Epithelial cell of prostate (primary cell): ENCODE measurements at regions not wholly inside any gene's neighbourhood (a gene's known extent, or its start where the extent isn't known, plus 50 kb on each side); places are given as distances from the start of the nearest gene placed in this dataset.

Source experiments
- DNase-seq: peaks from one replicate; pipeline ENCODE4 v3.0.0-alpha.2; 2011; ENCODE audit warnings: low read depth, low spot score
- H3K27ac ChIP-seq: fragments of 450-650 bp; 2 replicates; pipeline ENCODE4 v1.5.1; 2017; ENCODE audit warnings: mild to moderate bottlenecking

- no peak for DNase-seq
- peak overlapping the region; percentile 62 for H3K27ac ChIP-seq
Measured at GRCh38 chr20:50309764-50310672, 119.4 kb downstream of the CEBPB start.

GRCh38 chr20:50310673-50311051 lies 120.0 kb downstream of the CEBPB start:
- DNase-seq, result no peak
- H3K27ac ChIP-seq, result no peak overlapping the region

GRCh38 chr20:50311308-50312001 lies 120.8 kb downstream of the CEBPB start:
- DNase-seq, result no peak

GRCh38 chr20:50312002-50312681 lies 121.5 kb downstream of the CEBPB start:
- no peak for DNase-seq
- peak overlapping the region; percentile 41 for H3K27ac ChIP-seq

More at GRCh38 chr20:50311308-50312001, 120.8 kb downstream of the CEBPB start:
- H3K27ac ChIP-seq, result no peak overlapping the region

DNA sequence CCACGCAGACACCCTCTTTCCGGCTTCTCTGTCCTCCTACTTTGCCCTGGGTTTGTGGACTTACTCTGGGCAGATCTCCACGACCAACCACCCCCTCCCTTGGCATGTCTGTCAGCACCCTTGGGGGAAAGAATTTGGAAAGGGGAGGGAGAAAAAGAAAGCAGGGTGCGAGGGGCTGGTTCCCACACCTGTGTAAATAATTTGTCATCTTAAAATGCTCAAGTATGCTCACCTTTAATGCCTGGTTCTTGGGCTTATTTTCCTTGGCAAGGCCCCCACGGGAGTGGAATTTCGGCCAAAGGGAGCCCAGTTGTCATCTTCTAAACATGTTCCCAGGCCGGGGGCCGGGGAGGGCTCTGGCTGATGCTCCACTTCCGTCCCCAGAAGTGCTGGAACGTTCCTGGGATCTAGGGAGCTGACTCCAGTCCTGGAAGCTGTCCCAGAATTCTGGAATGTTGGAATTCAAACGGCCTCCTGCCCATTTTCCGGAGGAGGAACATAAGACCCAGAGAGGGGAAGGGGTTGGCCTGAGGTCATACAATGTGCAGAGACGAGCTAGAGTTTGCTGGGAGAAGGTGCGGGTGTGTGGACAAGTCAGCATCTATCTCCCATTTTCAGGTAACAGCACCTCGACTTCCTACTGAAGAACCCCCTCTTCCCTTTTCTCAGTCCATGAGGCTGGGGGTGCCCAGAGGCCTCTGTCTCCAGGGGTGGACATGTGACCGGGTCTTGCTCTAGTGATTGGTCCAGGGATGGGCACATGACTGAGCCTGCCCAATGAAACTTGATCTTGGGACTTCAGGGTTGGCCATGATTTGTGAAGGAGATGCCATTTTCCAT lies 122.3 kb downstream of the CEBPB start:
- peak overlapping the region; percentile 41 for H3K27ac ChIP-seq
- DNase-seq, result no peak

DNA sequence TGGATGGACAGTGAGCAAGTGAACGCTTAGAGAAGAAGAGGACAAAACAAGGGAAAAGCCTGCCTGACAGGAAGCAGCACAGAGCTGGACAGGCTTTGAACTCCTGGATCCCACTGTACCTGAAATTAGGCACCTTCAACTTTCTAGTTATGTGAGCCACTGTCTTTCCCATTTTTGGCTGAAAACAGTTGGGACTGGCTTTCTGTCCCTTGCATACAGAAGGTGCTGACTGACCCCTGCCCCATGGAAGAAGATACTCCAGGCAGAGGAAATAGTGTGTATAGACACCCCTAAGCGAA lies 122.8 kb downstream of the CEBPB start:
- H3K27ac ChIP-seq, result no peak overlapping the region
- DNase-seq, result no peak

GRCh38 chr20:50313827-50314677 lies 123.4 kb downstream of the CEBPB start:
- no peak overlapping the region for H3K27ac ChIP-seq
- DNase-seq, result no peak

DNA sequence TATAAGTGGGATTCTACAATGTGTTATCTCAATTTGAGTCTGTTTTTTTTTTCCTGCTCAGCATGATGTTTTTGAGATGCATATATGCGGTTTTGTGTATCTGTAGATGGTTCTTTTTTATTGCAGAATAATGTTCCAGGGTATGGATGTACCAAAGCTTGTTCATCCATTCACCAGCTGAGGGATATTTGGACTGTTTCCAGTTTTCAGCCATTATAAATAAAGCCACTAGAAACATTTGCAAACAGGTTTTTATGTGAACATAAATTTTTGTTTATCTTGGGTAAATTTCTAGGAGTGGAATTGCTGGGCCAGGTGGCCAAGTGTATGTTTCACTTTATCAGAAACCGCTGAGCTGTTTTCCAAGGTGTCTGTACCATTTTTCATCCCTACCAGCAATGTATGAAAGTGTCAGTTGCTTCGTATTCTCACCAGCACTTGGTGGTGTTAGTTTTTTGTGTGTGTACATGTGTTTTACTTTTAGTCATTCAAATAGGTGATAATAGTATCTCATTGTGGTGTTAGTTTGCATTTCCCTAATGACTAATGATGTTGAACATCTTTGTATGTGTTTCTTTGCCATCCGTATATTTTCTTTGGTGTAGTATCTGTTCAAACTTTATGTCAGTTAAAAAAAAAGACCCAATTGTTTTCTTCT lies 124.2 kb downstream of the CEBPB start:
- no peak overlapping the region for H3K27ac ChIP-seq
- no peak for DNase-seq

GRCh38 chr20:50315586-50316551 lies 125.2 kb downstream of the CEBPB start:
- no peak overlapping the region for H3K27ac ChIP-seq
- DNase-seq, result no peak

- no peak for DNase-seq
Measured at GRCh38 chr20:50317116-50317515, 126.5 kb downstream of the CEBPB start.

DNA sequence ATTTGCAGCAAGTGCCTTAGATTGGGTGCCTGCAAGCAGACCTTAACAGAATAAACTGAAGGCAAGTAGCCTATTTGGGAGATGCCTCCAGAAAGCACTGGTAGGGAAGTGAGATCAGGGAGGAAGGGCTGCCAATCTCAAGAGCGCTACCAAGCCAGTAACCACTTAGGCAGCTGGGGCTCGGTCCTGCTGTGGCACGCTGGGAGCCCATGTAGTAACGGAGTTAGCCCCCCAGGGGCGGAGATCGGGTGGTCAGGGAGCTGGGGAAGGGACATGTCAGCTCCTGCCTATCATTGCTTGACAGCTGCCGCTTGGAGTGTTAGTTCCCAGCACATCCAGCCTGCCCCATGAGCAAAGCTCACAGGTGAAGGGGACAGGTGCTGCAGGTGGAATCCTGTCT lies 127.0 kb downstream of the CEBPB start:
- no peak overlapping the region for H3K27ac ChIP-seq
- no peak for DNase-seq

More at GRCh38 chr20:50317116-50317515, 126.5 kb downstream of the CEBPB start:
- H3K27ac ChIP-seq, result no peak overlapping the region

DNA sequence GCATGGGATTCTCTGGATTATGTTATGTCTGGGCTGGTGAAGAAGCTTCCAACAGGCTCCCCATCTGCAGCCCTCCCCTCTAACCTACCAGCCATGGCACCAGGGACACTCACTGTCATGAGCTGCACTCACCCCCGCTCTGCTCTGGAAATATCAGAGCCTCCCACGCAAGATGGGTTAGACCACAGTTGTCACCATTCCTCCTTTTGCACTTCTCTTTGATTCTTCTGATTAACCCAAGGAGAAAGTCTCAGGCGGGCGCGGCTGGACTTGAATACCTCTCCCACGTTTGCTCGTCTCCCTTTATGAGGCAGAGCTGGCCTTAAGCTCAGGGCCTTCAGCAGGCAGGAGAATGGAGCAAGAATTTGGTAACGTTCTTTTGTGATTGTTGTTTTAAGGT lies 128.1 kb downstream of the CEBPB start:
- H3K27ac ChIP-seq, result no peak overlapping the region
- no peak for DNase-seq

DNA sequence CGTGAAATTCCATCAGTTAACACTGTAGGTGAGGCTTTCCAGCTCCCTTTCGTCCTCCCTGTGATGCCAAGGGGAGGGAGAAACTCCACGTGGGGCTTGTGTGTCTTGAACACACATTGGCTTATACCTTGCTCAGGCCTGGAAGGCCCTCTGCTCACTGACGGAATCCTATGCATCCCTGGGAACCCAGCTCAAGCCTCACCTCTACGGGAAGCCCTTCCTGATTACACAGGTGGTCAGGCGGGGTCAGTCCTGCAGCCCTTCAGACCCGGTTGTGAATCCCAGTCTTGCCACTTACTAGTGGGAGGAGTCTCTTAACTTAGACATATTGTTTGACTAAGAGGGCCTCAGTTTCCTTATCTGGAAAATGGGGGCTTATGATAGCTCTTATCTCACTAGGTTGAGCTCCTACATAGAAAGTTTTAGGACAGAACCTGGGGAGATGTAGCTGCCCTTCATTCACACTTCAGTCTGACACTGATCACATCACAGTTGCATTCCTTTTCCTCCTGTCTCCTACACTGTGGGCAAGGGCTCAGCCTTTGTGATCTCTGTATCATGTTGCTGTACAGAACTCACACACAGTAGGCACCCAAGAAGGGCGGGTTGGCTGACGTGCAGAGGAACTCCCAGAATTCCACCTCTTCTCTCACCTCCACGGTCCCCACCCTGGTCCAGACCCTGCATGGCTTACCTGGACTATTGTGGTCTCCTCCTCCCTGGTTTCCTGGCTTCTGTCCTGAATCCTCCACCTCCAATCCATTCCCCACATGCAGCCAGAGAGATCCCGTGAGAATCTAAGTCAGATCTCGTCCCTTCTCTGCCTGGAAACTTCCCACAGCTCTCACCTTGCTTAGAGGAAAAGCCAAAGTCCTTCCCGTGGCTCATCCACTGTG lies 129.6 kb downstream of the CEBPB start:
- peak overlapping the region; percentile 79 for H3K27ac ChIP-seq
- no peak for DNase-seq

DNA sequence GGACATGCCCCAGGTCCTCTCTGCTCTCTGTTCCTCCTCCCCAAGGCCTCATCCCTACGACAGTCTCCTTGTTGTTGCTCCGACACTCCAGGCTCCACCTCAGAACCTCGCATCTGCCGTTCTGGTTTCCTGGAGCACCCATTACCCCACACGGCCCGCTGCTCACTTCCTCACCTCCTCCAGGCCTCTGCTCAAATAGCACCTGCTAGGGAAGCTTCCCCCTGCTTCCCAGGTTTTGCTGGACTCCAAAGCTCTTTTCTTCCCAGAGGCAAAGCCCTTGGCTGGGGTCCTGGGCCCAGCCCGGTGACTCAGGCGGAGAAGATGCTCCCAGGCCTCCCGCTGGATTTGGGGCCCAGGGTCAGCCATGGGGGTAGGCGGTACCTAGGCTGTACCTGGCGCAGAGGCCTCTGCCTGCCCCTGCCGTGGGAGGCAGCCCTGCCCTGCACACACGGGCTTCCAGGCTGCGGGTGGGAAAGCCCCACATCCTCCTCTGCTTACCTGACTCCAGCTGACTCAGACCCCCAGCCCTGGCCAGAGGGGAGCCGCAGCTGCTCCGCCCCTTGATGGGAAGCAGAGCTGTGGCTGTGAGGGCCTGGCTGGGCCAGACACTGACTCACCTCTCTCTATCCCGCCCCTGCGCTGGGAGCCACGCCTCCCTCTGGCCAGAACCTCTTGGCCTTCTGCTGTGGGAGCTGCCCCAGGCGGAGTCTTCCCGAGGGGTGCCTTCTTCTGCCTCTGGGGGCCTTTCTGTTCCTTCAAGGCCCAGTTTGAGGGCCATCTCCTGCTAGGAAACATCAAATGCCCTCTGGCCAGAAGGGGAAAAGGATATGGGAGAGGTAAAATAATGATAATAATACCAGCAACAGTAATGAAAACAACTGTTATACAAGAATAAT lies 130.5 kb downstream of the CEBPB start:
- peak overlapping the region; percentile 79 for H3K27ac ChIP-seq
- DNase-seq, result peak; percentile 87

GRCh38 chr20:50321797-50322480 lies 131.3 kb downstream of the CEBPB start:
- DNase-seq, result no peak
- peak overlapping the region; percentile 79 for H3K27ac ChIP-seq
